ENCODE measurements at regions not wholly inside any gene's neighbourhood (a gene's known extent, or its start where the extent isn't known, plus 50 kb on each side); places are given as distances from the start of the nearest gene placed in this dataset.
"Not testable (repeated sequence)": the region's sequence is repeated elsewhere in the genome, so short reads cannot be mapped to it uniquely, and the experiment has no call there.

GRCh38 chr2:58514252-58514651 is 273.1 kb upstream of the FANCL start:
- no peak for DNase-seq (ENCODE audit: low read depth in 2 of 2, low spot score in 1 of 2)

GRCh38 chr2:58512878-58513277 is 271.8 kb upstream of the FANCL start:
- no peak for DNase-seq (ENCODE audit: low read depth in 2 of 2, low spot score in 1 of 2)

GRCh38 chr2:58508006-58508405 is 266.9 kb upstream of the FANCL start:
- no peak for DNase-seq (ENCODE audit: low read depth in 2 of 2, low spot score in 1 of 2)

GRCh38 chr2:58503918-58504317 is 262.8 kb upstream of the FANCL start:
- no peak for DNase-seq (ENCODE audit: low read depth in 2 of 2, low spot score in 1 of 2)

GRCh38 chr2:58502931-58503330 is 261.8 kb upstream of the FANCL start:
- DNase-seq (ENCODE audit: low read depth in 2 of 2, low spot score in 1 of 2): no peak

- DNase-seq (ENCODE audit: low read depth in 2 of 2, low spot score in 1 of 2): no peak
Observed at GRCh38 chr2:58501371-58502160, 260.4 kb upstream of the FANCL start.

- no peak for DNase-seq (ENCODE audit: low read depth in 2 of 2, low spot score in 1 of 2)
Observed at GRCh38 chr2:58497168-58497567, 256.0 kb upstream of the FANCL start.

GRCh38 chr2:58495806-58496205 is 254.7 kb upstream of the FANCL start:
- no peak for DNase-seq (ENCODE audit: low read depth in 2 of 2, low spot score in 1 of 2)

GRCh38 chr2:58494071-58494501 is 253.0 kb upstream of the FANCL start:
- no peak for DNase-seq (ENCODE audit: low read depth in 2 of 2, low spot score in 1 of 2)

GRCh38 chr2:58484629-58485028 is 243.5 kb upstream of the FANCL start:
- no peak for DNase-seq (ENCODE audit: low read depth in 2 of 2, low spot score in 1 of 2)

- DNase-seq (ENCODE audit: low read depth in 2 of 2, low spot score in 1 of 2): no peak
Observed at GRCh38 chr2:58484221-58484620, 243.1 kb upstream of the FANCL start.

GRCh38 chr2:58483307-58483706 is 242.2 kb upstream of the FANCL start:
- DNase-seq (ENCODE audit: low read depth in 2 of 2, low spot score in 1 of 2): no peak

GRCh38 chr2:58481670-58482069 is 240.5 kb upstream of the FANCL start:
- DNase-seq (ENCODE audit: low read depth in 2 of 2, low spot score in 1 of 2): no peak

- DNase-seq (ENCODE audit: low read depth in 2 of 2, low spot score in 1 of 2): no peak
Observed at GRCh38 chr2:58480141-58480540, 239.0 kb upstream of the FANCL start.

- no peak for DNase-seq (ENCODE audit: low read depth in 2 of 2, low spot score in 1 of 2)
Observed at GRCh38 chr2:58479535-58480140, 238.5 kb upstream of the FANCL start.

- no peak for DNase-seq (ENCODE audit: low read depth in 2 of 2, low spot score in 1 of 2)
Observed at GRCh38 chr2:58476556-58476955, 235.4 kb upstream of the FANCL start.

- no peak for DNase-seq (ENCODE audit: low read depth in 2 of 2, low spot score in 1 of 2)
Observed at GRCh38 chr2:58475756-58476155, 234.6 kb upstream of the FANCL start.

- no peak for DNase-seq (ENCODE audit: low read depth in 2 of 2, low spot score in 1 of 2)
Observed at GRCh38 chr2:58473165-58473564, 232.0 kb upstream of the FANCL start.

GRCh38 chr2:58466804-58467203 is 225.7 kb upstream of the FANCL start:
- DNase-seq (ENCODE audit: low read depth in 2 of 2, low spot score in 1 of 2): no peak

- DNase-seq (ENCODE audit: low read depth in 2 of 2, low spot score in 1 of 2): not testable (repeated sequence)
Observed at GRCh38 chr2:58466021-58466420, 224.9 kb upstream of the FANCL start.

- no peak for DNase-seq (ENCODE audit: low read depth in 2 of 2, low spot score in 1 of 2)
Observed at GRCh38 chr2:58460670-58461069, 219.5 kb upstream of the FANCL start.

GRCh38 chr2:58449286-58450010 is 208.3 kb upstream of the FANCL start:
- no peak for DNase-seq (ENCODE audit: low read depth in 2 of 2, low spot score in 1 of 2)
